Mesenchymal stem cell (in vitro differentiated cells and primary cell): ENCODE measurements at regions not wholly inside any gene's neighbourhood (a gene's known extent, or its start where the extent isn't known, plus 50 kb on each side); places are given as distances from the start of the nearest gene placed in this dataset.

Source experiments
- DNase-seq: peaks from one replicate; pipeline ENCODE4 v3.0.0-alpha.2; 2013
- H2AFZ ChIP-seq: one replicate; pipeline ENCODE4 v1.6.1; 2013; ENCODE audit warnings: low read depth, mild to moderate bottlenecking, control low read depth, inconsistent platforms, low read length, moderate library complexity
- H2AK5ac ChIP-seq: 2 replicates; pipeline ENCODE4 v1.6.1; 2013; ENCODE audit warnings: low read length, moderate library complexity, mild to moderate bottlenecking, inconsistent platforms; ENCODE audit not compliant: severe bottlenecking
- H2BK120ac ChIP-seq: one replicate; pipeline ENCODE4 v1.6.1; 2013; ENCODE audit warnings: low read depth, mild to moderate bottlenecking, inconsistent platforms, low read length, moderate library complexity
- H2BK12ac ChIP-seq, 2 experiments: one replicate each; pipeline ENCODE4 v1.6.1; 2013; ENCODE audit warnings: inconsistent platforms in 2 of 2, low read length in 2 of 2, mild to moderate bottlenecking in 2 of 2, moderate library complexity in 2 of 2, control low read depth in 1 of 2
- H2BK15ac ChIP-seq: one replicate; pipeline ENCODE4 v1.6.1; 2013; ENCODE audit warnings: mild to moderate bottlenecking, low read depth, inconsistent platforms; ENCODE audit not compliant: poor library complexity, severe bottlenecking
- H2BK5ac ChIP-seq: 2 replicates; pipeline ENCODE4 v1.6.1; 2013; ENCODE audit warnings: low read depth, mild to moderate bottlenecking, low read length, control low read depth, inconsistent platforms; ENCODE audit not compliant: poor library complexity, severe bottlenecking
- H3K14ac ChIP-seq, 2 experiments: one replicate each; pipeline ENCODE4 v1.6.1; 2013; ENCODE audit warnings: inconsistent platforms in 2 of 2, low read length in 2 of 2, control low read depth in 1 of 2, mild to moderate bottlenecking in 1 of 2, moderate library complexity in 1 of 2
- H3K18ac ChIP-seq, 2 experiments: one replicate each; pipeline ENCODE4 v1.6.1; 2013; ENCODE audit warnings: inconsistent platforms in 2 of 2, low read length in 2 of 2, control low read depth in 1 of 2, low read depth in 1 of 2, mild to moderate bottlenecking in 1 of 2
- H3K23ac ChIP-seq, 2 experiments: one replicate each; pipeline ENCODE4 v1.6.1; 2013; ENCODE audit warnings: inconsistent platforms in 2 of 2, low read length in 2 of 2, mild to moderate bottlenecking in 2 of 2, moderate library complexity in 2 of 2, control low read depth in 1 of 2
- H3K27ac ChIP-seq: 2 replicates; pipeline ENCODE4 v1.5.1; 2013; ENCODE audit warnings: mild to moderate bottlenecking, moderate library complexity, low read length, control low read depth, inconsistent platforms; ENCODE audit not compliant: poor library complexity, severe bottlenecking
- H3K27me3 ChIP-seq, 2 experiments: 2 replicates each; pipeline versions ENCODE4 v1.6.1 to v1.7.0; 2013; ENCODE audit warnings: low read length in 2 of 2, mild to moderate bottlenecking in 2 of 2, moderate library complexity in 2 of 2, control low read depth in 1 of 2, inconsistent platforms in 1 of 2; ENCODE audit not compliant: control insufficient read depth in 1 of 2, insufficient read depth in 1 of 2
- H3K36me3 ChIP-seq, 2 experiments: 2 replicates each; pipeline versions ENCODE4 v1.6.1 to v1.7.0; 2013; ENCODE audit warnings: low read length in 2 of 2, control low read depth in 1 of 2, inconsistent platforms in 1 of 2, low read depth in 1 of 2, mild to moderate bottlenecking in 1 of 2; ENCODE audit not compliant: insufficient read depth in 2 of 2, control insufficient read depth in 1 of 2
- H3K4ac ChIP-seq, 2 experiments: one replicate each; pipeline ENCODE4 v1.6.1; 2013; ENCODE audit warnings: inconsistent platforms in 2 of 2, low read length in 2 of 2, mild to moderate bottlenecking in 2 of 2, moderate library complexity in 2 of 2, control low read depth in 1 of 2, low read depth in 1 of 2
- H3K4me1 ChIP-seq: 2 replicates; pipeline ENCODE4 v1.6.1; 2013; ENCODE audit warnings: low read depth, low read length, control low read depth; ENCODE audit not compliant: control insufficient read depth, insufficient read depth
- H3K4me2 ChIP-seq: 2 replicates; pipeline ENCODE4 v1.6.1; 2013; ENCODE audit warnings: low read length, mild to moderate bottlenecking, inconsistent platforms; ENCODE audit not compliant: poor library complexity, severe bottlenecking
- H3K4me3 ChIP-seq, 2 experiments: 2 replicates each; pipeline versions ENCODE4 v1.5.1 to v1.7.0; 2013; ENCODE audit warnings: low read length in 2 of 2, mild to moderate bottlenecking in 2 of 2, control low read depth in 1 of 2, low read depth in 1 of 2; ENCODE audit not compliant: insufficient read depth in 1 of 2
- H3K79me1 ChIP-seq: replicated peaks from 2 replicates; pipeline ENCODE4 v1.6.1; 2013; ENCODE audit warnings: mild to moderate bottlenecking, control low read depth, low read length, inconsistent platforms; ENCODE audit not compliant: poor library complexity, severe bottlenecking
- H3K9ac ChIP-seq: 2 replicates; pipeline ENCODE4 v1.7.0; 2013; ENCODE audit warnings: mild to moderate bottlenecking, low read length, moderate library complexity
- H3K9me3 ChIP-seq: 2 replicates; pipeline ENCODE4 v1.7.0; 2013; ENCODE audit warnings: mild to moderate bottlenecking, low read length; ENCODE audit not compliant: control insufficient read depth
- H4K8ac ChIP-seq: one replicate; pipeline ENCODE4 v1.6.1; 2013; ENCODE audit warnings: inconsistent platforms, mild to moderate bottlenecking, low read length, moderate library complexity
- H4K91ac ChIP-seq: one replicate; pipeline ENCODE4 v1.6.1; 2013; ENCODE audit warnings: mild to moderate bottlenecking, low read length, inconsistent platforms
- WGBS: methylation state at CpG from one replicate; pipeline ENCODE4 v1.1.7; 2013; ENCODE audit warnings: mixed read lengths; 5-methylcytosine and 5-hydroxymethylcytosine counted together

DNA sequence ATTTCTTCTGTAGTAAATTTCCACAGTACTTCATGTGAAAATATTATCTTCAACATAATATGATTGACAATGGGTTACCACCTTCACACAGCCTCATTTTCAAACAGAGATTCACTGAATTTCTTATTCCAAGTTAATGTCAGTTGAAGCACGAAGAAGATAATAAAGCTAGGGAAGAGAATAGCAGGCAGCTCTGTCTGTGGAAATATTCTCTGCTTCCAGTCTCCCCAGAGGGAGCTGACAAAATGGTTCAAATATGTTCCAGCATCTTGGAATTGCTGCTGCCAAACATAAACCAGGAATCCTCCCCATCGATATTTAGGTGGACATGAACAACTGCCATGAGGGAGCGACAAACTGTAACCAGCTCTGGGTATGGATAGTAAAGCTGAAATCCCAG is 224.8 kb downstream of the GJA1 start:
- Histone ChIP-seq H2BK5ac (no peak overlapping the region), H4K91ac (no peak overlapping the region), H3K27ac (no peak overlapping the region), H3K4me3 (no peak overlapping the region), H3K14ac (no peak overlapping the region), H3K9ac (peak overlapping the region; percentile 54), H3K4ac (no peak overlapping the region), H3K27me3 (no peaks in the 10 kb centered on the region), H2AFZ (peak overlapping the region; percentile 0), H3K79me1 (no peaks in the 10 kb centered on the region), H3K4me1 (no peaks in the 10 kb centered on the region), H2AK5ac (no peak overlapping the region), H4K8ac (no peak overlapping the region), H3K9me3 (no peaks in the 10 kb centered on the region), H2BK120ac (no peak overlapping the region), H3K4me2 (no peak overlapping the region), H2BK15ac (no peak overlapping the region), H2BK12ac (peak overlapping the region in 1 of 2 experiments; percentile 21), H3K18ac (no peak overlapping the region), H3K36me3 (no peaks in the 10 kb centered on the region), H3K23ac (no peak overlapping the region)
- 95% methylated on average over 3 of the region's 3 CpGs for WGBS
- no peak for DNase-seq

DNA sequence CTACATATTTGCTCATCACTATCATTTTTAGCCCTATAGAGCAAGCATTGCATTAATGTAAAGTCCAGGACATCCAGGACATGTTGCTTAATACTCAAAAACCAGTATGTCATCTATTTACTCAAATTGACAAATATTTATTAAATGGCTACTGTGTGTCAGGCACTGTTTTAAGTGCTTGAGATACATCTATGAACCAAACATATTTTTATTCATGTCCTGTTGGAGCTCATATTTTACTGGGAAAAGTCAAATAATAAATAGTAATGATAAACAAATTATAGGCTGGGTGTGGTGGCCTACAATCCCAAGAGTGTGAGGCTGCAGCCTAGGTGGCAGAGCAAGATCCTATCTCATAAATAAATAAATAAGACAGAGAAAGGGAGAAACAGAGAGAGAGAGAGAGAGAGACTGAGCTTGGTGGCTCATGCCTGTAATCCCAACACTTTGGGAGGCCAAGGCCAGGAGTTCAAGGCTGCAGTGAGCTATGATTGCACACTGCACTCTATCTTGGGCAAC is 227.9 kb downstream of the GJA1 start:
- no peak overlapping the region for H3K4me3 ChIP-seq
- H3K18ac ChIP-seq = no peak overlapping the region
- no peak overlapping the region for H2AFZ ChIP-seq
- no peak overlapping the region for H3K14ac ChIP-seq
- H3K9ac ChIP-seq = no peak overlapping the region
- no peaks in the 10 kb centered on the region for H3K27me3 ChIP-seq
- H3K23ac ChIP-seq = no peak overlapping the region
- H4K91ac ChIP-seq = no peak overlapping the region
- no peak overlapping the region for H2AK5ac ChIP-seq
- no peak overlapping the region for H2BK120ac ChIP-seq
- no peak overlapping the region for H2BK15ac ChIP-seq
- H3K9me3 ChIP-seq = no peaks in the 10 kb centered on the region
- H4K8ac ChIP-seq = no peak overlapping the region
- no peak overlapping the region for H2BK5ac ChIP-seq
- H3K4me1 ChIP-seq = no peaks in the 10 kb centered on the region
- H2BK12ac ChIP-seq = peak overlapping the region in 1 of 2 experiments; percentile 60
- no peak overlapping the region for H3K4me2 ChIP-seq
- H3K79me1 ChIP-seq = no peaks in the 10 kb centered on the region
- no peak overlapping the region for H3K27ac ChIP-seq
- no peak overlapping the region for H3K4ac ChIP-seq
- H3K36me3 ChIP-seq = no peaks in the 10 kb centered on the region
- DNase-seq = peak; percentile 33

DNA sequence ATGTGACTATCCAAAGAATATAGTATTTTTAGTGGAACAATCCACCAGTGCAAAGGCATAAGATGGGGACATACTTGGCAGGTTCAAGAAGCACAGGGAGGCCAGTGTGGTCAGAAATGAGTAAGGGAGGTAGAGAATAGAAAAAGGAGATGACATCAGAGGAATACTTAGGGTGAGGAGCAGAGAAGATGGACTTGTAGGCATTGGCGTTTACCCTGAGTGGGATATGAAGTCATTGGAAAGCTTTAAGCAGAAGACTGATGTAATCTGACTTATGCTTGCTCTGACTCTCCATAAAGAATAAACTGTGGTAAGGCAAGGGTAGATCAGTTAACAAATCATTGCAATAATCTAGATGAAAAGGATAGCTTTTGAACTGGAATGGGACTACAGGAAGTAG is 228.7 kb downstream of the GJA1 start:
- peak overlapping the region in 1 of 2 experiments; percentile 59 for H2BK12ac ChIP-seq
- H2BK5ac ChIP-seq = no peak overlapping the region
- H2AK5ac ChIP-seq = no peak overlapping the region
- H2BK120ac ChIP-seq = no peak overlapping the region
- no peak overlapping the region for H3K4ac ChIP-seq
- no peak overlapping the region for H4K91ac ChIP-seq
- no peaks in the 10 kb centered on the region for H3K36me3 ChIP-seq
- no peak overlapping the region for H2BK15ac ChIP-seq
- H3K9me3 ChIP-seq = no peaks in the 10 kb centered on the region
- H3K18ac ChIP-seq = no peak overlapping the region
- peak; percentile 28 for DNase-seq
- no peak overlapping the region for H4K8ac ChIP-seq
- H2AFZ ChIP-seq = no peak overlapping the region
- no peaks in the 10 kb centered on the region for H3K27me3 ChIP-seq
- H3K79me1 ChIP-seq = no peaks in the 10 kb centered on the region
- no peak overlapping the region for H3K14ac ChIP-seq
- H3K4me1 ChIP-seq = no peaks in the 10 kb centered on the region
- WGBS = 86% methylated on average over 1 of the region's 1 CpG
- no peak overlapping the region for H3K27ac ChIP-seq
- H3K9ac ChIP-seq = no peak overlapping the region
- no peak overlapping the region for H3K4me3 ChIP-seq
- H3K23ac ChIP-seq = no peak overlapping the region
- H3K4me2 ChIP-seq = no peak overlapping the region

DNA sequence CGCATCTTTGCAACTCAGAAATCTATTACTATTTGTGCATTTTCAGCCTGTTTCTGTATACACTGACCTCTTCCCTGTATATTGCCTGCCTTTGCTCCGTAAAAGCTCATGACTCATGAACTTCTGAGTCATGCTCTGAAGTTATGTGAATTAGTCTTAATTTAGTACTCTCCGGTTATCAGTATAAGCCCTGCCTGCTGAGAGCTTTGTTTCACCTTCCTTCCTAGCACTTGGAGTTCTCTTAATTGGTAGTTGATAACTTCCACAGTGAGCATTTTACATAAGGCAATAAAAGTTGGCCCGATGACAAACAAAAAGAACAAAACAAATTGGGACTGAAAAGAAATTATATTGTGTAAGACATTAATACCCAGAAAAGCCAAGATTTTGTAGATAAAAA is 231.4 kb downstream of the GJA1 start:
- DNase-seq = peak; percentile 89
- H4K8ac ChIP-seq = no peak overlapping the region
- 13% methylated on average over 1 of the region's 4 CpGs for WGBS
- H2BK15ac ChIP-seq = no peak overlapping the region
- no peak overlapping the region for H3K18ac ChIP-seq
- H3K4me3 ChIP-seq = peak overlapping the region in 1 of 2 experiments; percentile 9
- H3K14ac ChIP-seq = no peak overlapping the region
- peak overlapping the region; percentile 1 for H3K27ac ChIP-seq
- H3K79me1 ChIP-seq = no peaks in the 10 kb centered on the region
- no peak overlapping the region for H3K4ac ChIP-seq
- H3K23ac ChIP-seq = no peak overlapping the region
- no peaks in the 10 kb centered on the region for H3K9me3 ChIP-seq
- no peaks in the 10 kb centered on the region for H3K36me3 ChIP-seq
- no peak overlapping the region for H4K91ac ChIP-seq
- H2BK120ac ChIP-seq = no peak overlapping the region
- H3K9ac ChIP-seq = peak overlapping the region; percentile 62
- H3K4me1 ChIP-seq = peaks cover 2% of the 10 kb centered on the region
- no peak overlapping the region for H3K4me2 ChIP-seq
- H2BK5ac ChIP-seq = no peak overlapping the region
- no peaks in the 10 kb centered on the region for H3K27me3 ChIP-seq
- H2BK12ac ChIP-seq = no peak overlapping the region
- H2AK5ac ChIP-seq = no peak overlapping the region
- no peak overlapping the region for H2AFZ ChIP-seq
